ENCODE measurements at regions not wholly inside any gene's neighbourhood (a gene's known extent, or its start where the extent isn't known, plus 50 kb on each side); places are given as distances from the start of the nearest gene placed in this dataset.

- TF ChIP-seq CTCF (IDR thresholded peaks at IDR 0.05) (no peak), POLR2A (IDR thresholded peaks at IDR 0.05) (no peak)
Observed at GRCh38 chr5:125409234-125409860, 662.9 kb upstream of the ZNF608 start.
